Right atrium auricular region (tissue), 2 donors: ENCODE measurements at regions not wholly inside any gene's neighbourhood (a gene's known extent, or its start where the extent isn't known, plus 50 kb on each side); places are given as distances from the start of the nearest gene placed in this dataset.

Source experiments
- DNase-seq: peaks from one replicate; pipeline ENCODE4 v3.0.0-alpha.2; 2019; ENCODE audit warnings: low spot score
- H3K27ac ChIP-seq, 2 donors: fragments of 200-600 bp; sonication (generic); 1 replicate in 1 of 2; 2 replicates in 1 of 2; pipeline ENCODE4 v1.5.1; 2016 to 2019
- H3K27me3 ChIP-seq, 2 donors: fragments of 200-600 bp; sonication (generic); one replicate each; pipeline versions ENCODE4 v1.5.1 to v1.6.0; 2017 to 2019
- H3K36me3 ChIP-seq: fragments of 200-600 bp; sonication (generic); one replicate; pipeline ENCODE4 v1.5.1; 2016
- H3K4me1 ChIP-seq, 2 donors: fragments of 200-600 bp; sonication (generic); one replicate each; pipeline versions ENCODE4 v1.5.1 to v1.6.0; 2017 to 2019
- H3K4me3 ChIP-seq, 2 donors: fragments of 200-600 bp; sonication (generic); 1 replicate in 1 of 2; 2 replicates in 1 of 2; pipeline ENCODE4 v1.5.1; 2017 to 2019; ENCODE audit warnings: mild to moderate bottlenecking in 1 of 2, moderate library complexity in 1 of 2
- H3K9me3 ChIP-seq, 2 donors: fragments of 200-600 bp; sonication (generic); one replicate each; pipeline ENCODE4 v1.5.1; 2019
- TF ChIP-seq, protein P1 (sequence below), 2 donors: fragments of 200-600 bp; sonication (generic); IDR thresholded peaks; one replicate each; pipeline ENCODE4 v1.5.1; 2019; ENCODE audit warnings: antibody characterized with exemption in 2 of 2

DNA sequence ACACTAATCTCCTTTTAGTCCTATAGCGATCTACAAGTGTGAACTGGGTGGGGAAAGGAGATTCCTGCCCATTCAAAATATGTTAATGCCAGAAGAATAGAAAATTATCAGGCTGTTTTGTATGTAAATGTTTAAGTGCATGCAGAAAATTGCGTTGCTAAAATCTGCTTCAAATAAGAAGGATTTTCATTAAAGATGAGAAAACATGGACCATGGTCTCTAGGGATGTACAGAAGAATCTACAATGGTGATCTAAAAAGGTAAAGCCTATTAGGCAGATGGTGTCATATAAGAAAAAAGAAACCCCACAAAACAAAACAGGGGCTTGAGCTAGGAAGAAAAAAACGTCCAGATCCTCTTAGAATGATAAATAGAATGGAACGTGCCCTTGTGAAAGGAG, 287.5 kb upstream of the ROBO1 start:
- no peak overlapping the region for H3K4me3 ChIP-seq
- no peaks in the 10 kb centered on the region for H3K9me3 ChIP-seq
- H3K36me3 ChIP-seq: no peaks in the 10 kb centered on the region
- no peaks in the 10 kb centered on the region for H3K27me3 ChIP-seq
- no peak overlapping the region for H3K27ac ChIP-seq
- H3K4me1 ChIP-seq: no peaks in the 10 kb centered on the region
- no peak for DNase-seq
- TF ChIP-seq, protein P1, sequence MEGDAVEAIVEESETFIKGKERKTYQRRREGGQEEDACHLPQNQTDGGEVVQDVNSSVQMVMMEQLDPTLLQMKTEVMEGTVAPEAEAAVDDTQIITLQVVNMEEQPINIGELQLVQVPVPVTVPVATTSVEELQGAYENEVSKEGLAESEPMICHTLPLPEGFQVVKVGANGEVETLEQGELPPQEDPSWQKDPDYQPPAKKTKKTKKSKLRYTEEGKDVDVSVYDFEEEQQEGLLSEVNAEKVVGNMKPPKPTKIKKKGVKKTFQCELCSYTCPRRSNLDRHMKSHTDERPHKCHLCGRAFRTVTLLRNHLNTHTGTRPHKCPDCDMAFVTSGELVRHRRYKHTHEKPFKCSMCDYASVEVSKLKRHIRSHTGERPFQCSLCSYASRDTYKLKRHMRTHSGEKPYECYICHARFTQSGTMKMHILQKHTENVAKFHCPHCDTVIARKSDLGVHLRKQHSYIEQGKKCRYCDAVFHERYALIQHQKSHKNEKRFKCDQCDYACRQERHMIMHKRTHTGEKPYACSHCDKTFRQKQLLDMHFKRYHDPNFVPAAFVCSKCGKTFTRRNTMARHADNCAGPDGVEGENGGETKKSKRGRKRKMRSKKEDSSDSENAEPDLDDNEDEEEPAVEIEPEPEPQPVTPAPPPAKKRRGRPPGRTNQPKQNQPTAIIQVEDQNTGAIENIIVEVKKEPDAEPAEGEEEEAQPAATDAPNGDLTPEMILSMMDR (IDR thresholded peaks at IDR 0.05): no peak

DNA sequence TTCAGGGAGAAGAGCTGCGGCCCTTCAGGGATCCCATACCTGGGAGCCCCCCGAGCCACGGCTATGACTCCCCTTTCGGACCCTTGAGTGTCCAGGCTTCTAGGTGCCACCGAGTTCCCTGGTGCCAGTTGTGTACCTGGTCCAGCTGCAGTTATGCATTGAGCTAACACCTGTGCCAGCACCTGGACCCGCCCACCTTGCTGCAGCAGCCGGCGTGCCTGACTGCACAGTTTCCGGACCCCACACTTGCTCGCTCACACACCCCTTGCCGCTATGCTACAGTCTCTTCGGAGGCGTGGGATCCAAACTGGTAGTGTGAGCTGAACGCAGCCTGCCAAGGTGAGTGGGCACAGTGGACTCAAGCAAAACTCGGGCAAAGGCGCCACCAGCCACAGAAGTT, 284.5 kb upstream of the ROBO1 start:
- Histone ChIP-seq H3K36me3 (no peaks in the 10 kb centered on the region), H3K27ac (no peak overlapping the region), H3K4me3 (no peak overlapping the region), H3K9me3 (no peaks in the 10 kb centered on the region), H3K27me3 (no peaks in the 10 kb centered on the region), H3K4me1 (no peaks in the 10 kb centered on the region)
- TF ChIP-seq, protein P1 (IDR thresholded peaks at IDR 0.05): no peak
- DNase-seq: no peak

DNA sequence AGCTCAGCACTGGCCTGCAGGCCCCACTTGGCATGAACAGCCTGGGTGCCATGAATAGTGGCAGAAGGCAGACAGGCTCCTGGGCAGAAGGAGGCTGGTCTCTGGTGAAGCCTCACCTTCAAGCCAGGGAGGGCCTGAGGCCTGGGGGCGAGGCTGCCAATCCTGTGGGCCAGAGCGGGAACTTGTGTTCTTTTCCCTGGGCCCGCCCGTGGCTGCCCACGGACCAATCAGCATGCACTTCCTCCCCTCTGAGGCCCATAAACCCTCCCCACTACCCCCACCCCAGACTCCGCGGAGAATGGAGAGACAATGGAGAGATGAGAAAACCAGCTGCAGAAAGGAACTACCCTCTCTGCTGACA, 283.8 kb upstream of the ROBO1 start:
- no peak for DNase-seq

DNA sequence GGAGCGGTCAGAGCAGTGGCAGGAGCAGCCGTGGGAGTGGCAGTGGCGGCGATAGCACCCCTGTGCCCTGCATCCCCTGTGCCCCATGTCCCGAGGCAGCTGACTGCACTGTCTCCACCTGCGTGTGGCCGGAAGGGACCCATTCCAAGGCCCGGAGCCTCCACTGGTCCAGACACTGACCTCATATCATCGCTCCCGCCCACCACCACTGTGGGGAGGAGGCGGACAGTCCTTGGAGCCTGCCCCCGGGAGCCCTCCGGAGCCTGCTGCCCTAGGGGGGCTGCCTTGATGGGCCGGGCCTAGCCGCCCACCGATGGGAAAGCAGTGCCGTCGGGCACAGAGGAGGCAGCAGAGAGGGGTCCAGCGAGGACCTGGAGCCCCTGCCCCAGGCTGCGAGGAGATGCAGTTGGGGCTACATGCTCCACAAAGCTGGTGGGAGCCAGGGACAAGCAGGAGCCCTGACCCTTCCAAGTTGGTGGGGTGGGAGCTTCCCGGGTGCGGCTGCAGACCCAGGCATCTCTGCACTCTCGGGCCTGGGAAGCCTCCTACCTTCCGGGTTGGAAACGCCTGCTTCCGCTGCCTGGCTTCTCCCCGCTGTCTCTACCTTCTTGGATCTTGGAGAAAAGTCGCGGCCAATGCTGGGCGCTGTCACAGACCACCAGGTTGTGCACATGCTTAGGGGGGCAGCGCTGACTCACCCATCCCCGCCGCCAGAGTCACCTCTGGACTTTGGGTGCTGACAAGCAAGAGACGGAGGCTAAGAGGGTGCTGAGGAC, 283.2 kb upstream of the ROBO1 start:
- Histone ChIP-seq H3K4me1 (no peaks in the 10 kb centered on the region), H3K27me3 (no peaks in the 10 kb centered on the region), H3K4me3 (no peak overlapping the region), H3K36me3 (no peaks in the 10 kb centered on the region), H3K27ac (no peak overlapping the region), H3K9me3 (no peaks in the 10 kb centered on the region)
- DNase-seq: no peak
- TF ChIP-seq, protein P1 (IDR thresholded peaks at IDR 0.05): no peak

More for the DNA sequence above, 283.8 kb upstream of the ROBO1 start:
- Histone ChIP-seq H3K27ac (no peak overlapping the region), H3K4me1 (no peaks in the 10 kb centered on the region), H3K9me3 (no peaks in the 10 kb centered on the region), H3K27me3 (no peaks in the 10 kb centered on the region), H3K36me3 (no peaks in the 10 kb centered on the region), H3K4me3 (no peak overlapping the region)
- TF ChIP-seq, protein P1 (IDR thresholded peaks at IDR 0.05): no peak

DNA sequence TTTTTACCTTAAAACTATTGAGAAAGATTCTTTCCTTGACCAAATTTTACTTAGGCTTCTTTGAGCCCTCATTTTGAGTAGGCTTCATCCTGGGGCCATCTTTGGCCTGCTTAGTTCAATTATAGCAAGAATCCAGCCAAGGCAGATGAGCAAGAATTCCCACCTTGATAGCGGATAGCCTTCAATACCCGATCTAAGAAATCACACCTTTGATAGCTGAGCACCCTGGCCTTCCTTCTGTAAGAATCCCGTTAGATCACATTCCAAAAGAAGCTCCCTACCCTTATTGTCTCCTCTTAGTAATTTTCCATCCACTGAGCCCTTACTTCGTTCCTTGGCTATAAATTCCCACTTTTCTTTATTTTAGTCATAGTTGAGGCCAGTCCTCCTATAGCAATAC, 275.4 kb upstream of the ROBO1 start:
- Histone ChIP-seq H3K36me3 (no peaks in the 10 kb centered on the region), H3K4me1 (no peaks in the 10 kb centered on the region), H3K4me3 (no peak overlapping the region), H3K9me3 (no peaks in the 10 kb centered on the region), H3K27ac (no peak overlapping the region), H3K27me3 (no peaks in the 10 kb centered on the region)
- TF ChIP-seq, protein P1 (IDR thresholded peaks at IDR 0.05): no peak
- no peak for DNase-seq

DNA sequence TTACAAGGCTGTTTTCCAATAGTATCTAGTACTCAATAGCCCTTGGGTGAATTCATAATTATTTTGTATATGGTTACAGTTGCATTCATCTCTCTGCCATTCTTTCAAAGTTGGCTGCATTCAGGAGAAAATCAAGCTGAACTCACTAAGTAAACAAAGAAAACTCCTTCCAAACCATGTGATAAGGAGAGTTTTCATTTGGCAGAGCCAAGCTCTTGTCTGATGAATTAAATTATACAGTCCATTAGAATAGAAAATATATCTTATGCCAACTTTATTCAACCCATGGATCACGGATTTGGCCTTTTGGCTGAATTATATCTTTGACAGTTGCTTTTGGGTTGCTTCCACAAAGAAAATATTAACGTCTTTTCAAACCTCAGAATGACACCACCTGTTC, 272.3 kb upstream of the ROBO1 start:
- H3K4me1 ChIP-seq: no peaks in the 10 kb centered on the region
- H3K27me3 ChIP-seq: no peaks in the 10 kb centered on the region
- TF ChIP-seq, protein P1 (IDR thresholded peaks at IDR 0.05): no peak
- H3K9me3 ChIP-seq: no peaks in the 10 kb centered on the region
- H3K27ac ChIP-seq: no peak overlapping the region
- H3K36me3 ChIP-seq: no peaks in the 10 kb centered on the region
- DNase-seq: no peak
- no peak overlapping the region for H3K4me3 ChIP-seq
